Karpas-422 (cell line): ENCODE measurements at regions not wholly inside any gene's neighbourhood (a gene's known extent, or its start where the extent isn't known, plus 50 kb on each side); places are given as distances from the start of the nearest gene placed in this dataset.

Experiments used
- DNase-seq: peaks from one replicate; pipeline ENCODE4 v3.0.0-alpha.2; 2015
- H2AFZ ChIP-seq: fragments of 200-600 bp; sonication (generic); 2 replicates; pipeline ENCODE4 v1.6.1; 2014; ENCODE audit warnings: antibody characterized with exemption, low read length, mixed read lengths
- H3K27ac ChIP-seq: fragments of 200-600 bp; sonication (generic); 2 replicates; pipeline ENCODE4 v1.5.1; 2014; ENCODE audit warnings: mild to moderate bottlenecking, low read length, moderate library complexity
- H3K27me3 ChIP-seq: fragments of 200-600 bp; sonication (generic); 2 replicates; pipeline ENCODE4 v1.6.1; 2014; ENCODE audit warnings: low read length, mixed read lengths
- H3K36me3 ChIP-seq: fragments of 200-600 bp; sonication (generic); 2 replicates; pipeline ENCODE4 v1.6.1; 2014; ENCODE audit warnings: low read length, mixed read lengths; ENCODE audit not compliant: insufficient read depth
- H3K4me1 ChIP-seq: fragments of 200-600 bp; sonication (generic); 2 replicates; pipeline ENCODE4 v1.6.1; 2014; ENCODE audit warnings: mild to moderate bottlenecking, low read length, mixed read lengths
- H3K4me2 ChIP-seq: fragments of 200-600 bp; sonication (generic); 2 replicates; pipeline ENCODE4 v1.6.1; 2014; ENCODE audit warnings: low read length, low read depth, mild to moderate bottlenecking; ENCODE audit not compliant: poor library complexity, severe bottlenecking
- H3K4me3 ChIP-seq: fragments of 200-600 bp; sonication (generic); 2 replicates; pipeline ENCODE4 v1.5.1; 2014; ENCODE audit warnings: mild to moderate bottlenecking, antibody characterized with exemption, low read length, mixed read lengths
- H3K79me2 ChIP-seq: fragments of 200-600 bp; sonication (generic); 2 replicates; pipeline ENCODE4 v1.6.1; 2014; ENCODE audit warnings: mild to moderate bottlenecking, low read length, mixed read lengths
- H3K9ac ChIP-seq: fragments of 200-600 bp; sonication (generic); 2 replicates; pipeline ENCODE4 v1.6.0; 2014; ENCODE audit warnings: low read length
- H3K9me2 ChIP-seq: fragments of 200-600 bp; sonication (generic), shearing (Covaris generic); replicated peaks from 2 replicates; pipeline ENCODE4 v1.6.0; 2014; ENCODE audit warnings: mild to moderate bottlenecking, low read length, moderate library complexity; ENCODE audit not compliant: insufficient read depth
- H3K9me3 ChIP-seq: fragments of 300-700, 200-600 bp; sonication (generic); 2 replicates; pipeline ENCODE4 v1.6.1; 2014; ENCODE audit warnings: low read length, mixed read lengths
- H4K20me1 ChIP-seq: fragments of 200-600 bp; sonication (generic); 2 replicates; pipeline ENCODE4 v1.6.1; 2014; ENCODE audit warnings: mild to moderate bottlenecking, antibody characterized with exemption, low read length, low read depth; ENCODE audit not compliant: insufficient read depth

DNA sequence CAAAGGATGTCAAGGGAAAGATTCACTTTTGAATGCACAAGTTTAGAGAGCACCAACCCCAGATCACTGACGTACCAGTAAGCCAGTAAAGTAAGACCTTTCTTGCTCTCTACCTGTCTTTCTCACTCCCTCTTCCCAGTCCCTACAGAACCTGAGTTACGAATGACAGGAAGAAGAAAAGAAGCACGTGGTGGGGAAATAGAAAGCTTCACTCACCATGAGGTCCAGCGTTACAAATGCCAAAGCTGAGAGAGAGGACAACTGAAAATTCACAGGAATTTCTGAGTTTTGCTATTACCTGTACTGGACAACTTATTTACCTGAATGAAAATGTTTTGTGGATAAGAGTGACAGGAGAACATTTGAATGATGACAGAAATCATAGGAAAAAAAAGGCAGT lies 133.2 kb upstream of the GBE1 start:
- no peak for DNase-seq
- Histone ChIP-seq H3K27me3 (no peaks in the 10 kb centered on the region), H3K9ac (no peak overlapping the region), H3K79me2 (no peaks in the 10 kb centered on the region), H2AFZ (no peak overlapping the region), H3K9me3 (no peaks in the 10 kb centered on the region), H3K27ac (no peak overlapping the region), H3K4me2 (no peak overlapping the region), H3K36me3 (no peaks in the 10 kb centered on the region), H3K4me3 (no peak overlapping the region), H3K9me2 (no peaks in the 10 kb centered on the region), H3K4me1 (no peaks in the 10 kb centered on the region), H4K20me1 (no peaks in the 10 kb centered on the region)

DNA sequence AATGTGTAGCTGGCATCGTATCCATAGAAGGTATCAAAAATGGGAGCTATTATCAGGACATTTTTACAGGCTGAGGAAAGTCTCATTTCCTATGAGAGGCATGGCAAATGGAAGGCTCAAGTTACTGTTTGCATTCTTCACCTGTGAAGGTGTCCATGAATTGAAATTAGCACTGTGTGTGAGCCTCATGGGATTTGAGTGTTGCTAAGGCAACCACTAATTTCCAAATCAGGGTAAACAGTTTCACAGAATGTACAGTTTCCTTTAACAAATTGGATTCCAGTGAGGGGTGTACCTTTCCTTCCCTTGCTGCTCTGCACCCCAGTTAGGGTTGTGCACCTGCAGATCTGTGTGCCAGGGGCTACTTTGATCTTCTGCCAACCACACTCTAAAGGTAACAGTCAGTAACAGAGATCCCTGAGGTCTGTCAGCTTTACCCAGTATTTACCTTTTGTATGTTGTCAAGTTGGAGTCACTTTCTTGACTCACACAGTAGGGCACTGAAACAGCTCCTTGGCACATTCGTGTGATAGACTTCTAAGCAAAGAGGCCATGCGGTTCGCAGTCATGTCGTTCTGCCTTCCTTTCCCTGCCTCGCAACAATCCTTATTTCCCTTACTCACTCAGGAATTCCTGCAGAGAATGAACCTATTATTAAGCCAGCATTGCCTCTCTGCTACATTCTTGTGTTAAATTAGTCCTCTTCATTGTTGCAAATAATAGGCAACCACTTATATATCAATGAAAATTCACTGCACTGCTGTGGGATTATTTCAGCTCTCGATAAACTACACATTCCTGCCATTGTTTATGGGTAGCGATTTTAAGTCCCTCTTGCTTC lies 129.8 kb upstream of the GBE1 start:
- Histone ChIP-seq H3K4me1 (no peaks in the 10 kb centered on the region), H3K9me2 (no peaks in the 10 kb centered on the region), H3K79me2 (no peaks in the 10 kb centered on the region), H4K20me1 (no peaks in the 10 kb centered on the region), H3K9me3 (no peaks in the 10 kb centered on the region), H3K27ac (no peak overlapping the region), H3K9ac (no peak overlapping the region), H2AFZ (no peak overlapping the region), H3K36me3 (no peaks in the 10 kb centered on the region), H3K4me2 (no peak overlapping the region), H3K4me3 (no peak overlapping the region), H3K27me3 (no peaks in the 10 kb centered on the region)
- no peak for DNase-seq

DNA sequence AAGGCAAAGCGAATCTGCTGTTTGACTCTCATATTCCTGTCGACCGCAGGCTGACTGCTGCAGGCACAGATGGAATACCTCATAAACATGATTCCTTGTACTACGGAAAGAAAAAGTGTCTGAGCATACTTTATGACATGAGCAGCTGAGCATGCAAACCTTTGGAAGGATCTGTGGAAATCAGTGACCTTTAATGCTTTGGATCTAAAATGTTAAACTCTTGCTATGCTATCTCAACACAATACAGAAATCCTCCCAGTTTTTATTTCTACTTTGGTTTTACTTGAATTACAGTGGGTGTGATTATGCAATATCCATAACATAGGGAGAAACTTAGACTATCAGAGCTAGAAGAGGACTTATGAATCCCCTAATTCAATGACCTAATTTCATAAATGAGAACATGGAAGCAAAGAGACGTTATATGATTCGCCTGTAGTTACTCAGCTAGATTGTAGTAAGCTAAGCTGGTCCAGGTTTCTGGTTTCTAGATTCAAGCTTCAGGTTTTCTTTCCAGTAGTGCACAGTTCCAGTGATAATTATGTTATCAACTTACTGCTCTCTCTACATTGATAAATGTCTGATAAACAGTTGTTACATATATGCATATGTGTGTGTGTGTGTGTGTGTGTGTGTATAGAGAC lies 127.6 kb upstream of the GBE1 start:
- H3K9me2 ChIP-seq: no peaks in the 10 kb centered on the region
- no peak overlapping the region for H2AFZ ChIP-seq
- DNase-seq: no peak
- no peaks in the 10 kb centered on the region for H3K27me3 ChIP-seq
- H4K20me1 ChIP-seq: no peaks in the 10 kb centered on the region
- no peak overlapping the region for H3K9ac ChIP-seq
- no peak overlapping the region for H3K4me2 ChIP-seq
- no peaks in the 10 kb centered on the region for H3K36me3 ChIP-seq
- no peak overlapping the region for H3K4me3 ChIP-seq
- no peak overlapping the region for H3K27ac ChIP-seq
- no peaks in the 10 kb centered on the region for H3K4me1 ChIP-seq
- H3K79me2 ChIP-seq: no peaks in the 10 kb centered on the region
- H3K9me3 ChIP-seq: no peaks in the 10 kb centered on the region

DNA sequence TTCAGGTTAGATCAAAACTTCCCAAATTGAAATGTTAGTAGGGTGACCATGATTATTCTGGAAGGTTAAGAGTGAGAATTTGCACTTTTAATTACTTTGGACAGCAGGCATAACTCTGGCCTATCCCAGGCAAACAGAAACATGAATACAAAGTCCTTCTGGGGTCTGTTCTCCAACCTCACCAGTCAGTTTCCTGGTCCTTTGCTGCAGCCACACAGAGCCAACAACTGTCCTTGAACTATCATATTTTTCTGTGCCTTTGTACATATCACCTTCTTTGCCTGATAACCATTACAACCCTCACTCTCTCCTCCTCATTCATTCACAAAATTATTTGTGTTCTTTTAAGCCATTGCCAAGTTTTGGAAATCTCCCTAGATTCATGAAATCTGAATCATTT lies 126.0 kb upstream of the GBE1 start:
- Histone ChIP-seq H3K9ac (no peak overlapping the region), H2AFZ (no peak overlapping the region), H3K79me2 (no peaks in the 10 kb centered on the region), H3K27ac (no peak overlapping the region), H3K4me1 (no peaks in the 10 kb centered on the region), H4K20me1 (no peaks in the 10 kb centered on the region), H3K4me3 (no peak overlapping the region), H3K9me3 (no peaks in the 10 kb centered on the region), H3K4me2 (no peak overlapping the region), H3K27me3 (no peaks in the 10 kb centered on the region), H3K9me2 (no peaks in the 10 kb centered on the region), H3K36me3 (no peaks in the 10 kb centered on the region)
- no peak for DNase-seq

DNA sequence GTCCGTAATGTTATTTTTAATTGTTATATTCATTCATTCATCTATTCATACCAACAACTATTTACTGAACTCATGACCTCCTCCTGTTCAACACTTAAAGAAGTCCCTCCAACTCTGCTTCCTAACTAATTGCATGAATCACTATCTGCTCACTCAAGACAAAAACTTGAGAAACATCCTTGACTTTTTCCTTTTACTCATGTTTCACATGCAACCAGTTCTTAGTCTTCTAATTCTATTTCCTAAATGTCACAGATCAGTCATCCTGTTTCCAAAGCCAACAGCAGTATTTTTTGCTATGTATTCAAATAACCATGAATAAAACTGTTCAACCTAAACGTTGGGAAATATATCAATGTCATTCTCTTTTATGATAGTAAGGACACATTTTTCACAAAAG lies 124.6 kb upstream of the GBE1 start:
- H3K4me2 ChIP-seq: no peak overlapping the region
- no peaks in the 10 kb centered on the region for H3K79me2 ChIP-seq
- H2AFZ ChIP-seq: no peak overlapping the region
- H3K9me2 ChIP-seq: no peaks in the 10 kb centered on the region
- no peaks in the 10 kb centered on the region for H3K27me3 ChIP-seq
- no peaks in the 10 kb centered on the region for H3K36me3 ChIP-seq
- DNase-seq: no peak
- H3K27ac ChIP-seq: no peak overlapping the region
- no peaks in the 10 kb centered on the region for H4K20me1 ChIP-seq
- H3K9ac ChIP-seq: no peak overlapping the region
- H3K9me3 ChIP-seq: no peaks in the 10 kb centered on the region
- H3K4me1 ChIP-seq: no peaks in the 10 kb centered on the region
- no peak overlapping the region for H3K4me3 ChIP-seq

DNA sequence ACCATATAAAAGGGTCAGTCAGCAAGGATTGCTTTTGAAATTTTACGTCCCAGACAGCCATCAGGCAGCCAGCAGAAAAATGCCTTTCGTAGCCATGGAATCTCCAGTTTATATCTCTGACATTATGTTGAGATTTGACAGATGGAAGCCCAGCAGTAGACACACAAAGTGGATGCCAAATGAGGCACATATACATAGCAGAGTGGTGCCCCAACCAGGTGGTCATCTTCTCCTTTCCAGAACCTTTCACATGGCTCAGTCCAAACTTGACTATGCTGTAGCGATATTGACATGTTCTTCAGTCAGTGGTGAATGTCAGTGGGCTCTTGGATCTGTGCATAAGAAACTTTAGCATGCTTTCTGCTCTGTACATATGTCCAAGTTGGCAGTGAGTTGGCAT lies 123.3 kb upstream of the GBE1 start:
- no peaks in the 10 kb centered on the region for H3K4me1 ChIP-seq
- H3K27ac ChIP-seq: no peak overlapping the region
- no peak for DNase-seq
- H4K20me1 ChIP-seq: no peaks in the 10 kb centered on the region
- no peaks in the 10 kb centered on the region for H3K9me2 ChIP-seq
- H2AFZ ChIP-seq: no peak overlapping the region
- no peaks in the 10 kb centered on the region for H3K27me3 ChIP-seq
- H3K79me2 ChIP-seq: no peaks in the 10 kb centered on the region
- H3K4me2 ChIP-seq: no peak overlapping the region
- H3K9me3 ChIP-seq: no peaks in the 10 kb centered on the region
- H3K4me3 ChIP-seq: no peak overlapping the region
- no peaks in the 10 kb centered on the region for H3K36me3 ChIP-seq
- H3K9ac ChIP-seq: no peak overlapping the region

DNA sequence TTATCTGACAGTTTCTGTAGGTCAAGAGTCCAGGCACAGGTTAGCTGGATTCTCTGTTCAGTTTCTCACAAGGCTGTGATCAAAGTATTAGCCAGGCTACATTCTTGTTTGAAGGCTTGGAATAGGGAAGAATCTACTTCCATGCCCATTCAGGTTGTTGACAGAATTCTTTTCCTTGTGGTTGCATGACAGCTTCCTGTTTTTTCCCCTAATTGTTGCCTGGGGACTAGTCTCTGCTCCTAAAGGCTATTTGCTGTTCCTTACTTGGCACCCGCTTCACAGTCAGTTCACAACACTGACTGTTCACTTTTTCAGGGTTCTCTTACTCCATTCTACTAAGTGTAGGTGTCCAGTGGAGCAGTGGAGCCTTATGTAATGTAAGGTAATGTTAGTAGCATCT lies 115.4 kb upstream of the GBE1 start:
- no peak overlapping the region for H2AFZ ChIP-seq
- H3K4me3 ChIP-seq: no peak overlapping the region
- H4K20me1 ChIP-seq: no peaks in the 10 kb centered on the region
- no peak for DNase-seq
- H3K4me1 ChIP-seq: no peaks in the 10 kb centered on the region
- no peaks in the 10 kb centered on the region for H3K36me3 ChIP-seq
- no peak overlapping the region for H3K27ac ChIP-seq
- H3K9me2 ChIP-seq: no peaks in the 10 kb centered on the region
- no peak overlapping the region for H3K4me2 ChIP-seq
- no peaks in the 10 kb centered on the region for H3K27me3 ChIP-seq
- H3K9me3 ChIP-seq: no peaks in the 10 kb centered on the region
- no peak overlapping the region for H3K9ac ChIP-seq
- H3K79me2 ChIP-seq: no peaks in the 10 kb centered on the region

DNA sequence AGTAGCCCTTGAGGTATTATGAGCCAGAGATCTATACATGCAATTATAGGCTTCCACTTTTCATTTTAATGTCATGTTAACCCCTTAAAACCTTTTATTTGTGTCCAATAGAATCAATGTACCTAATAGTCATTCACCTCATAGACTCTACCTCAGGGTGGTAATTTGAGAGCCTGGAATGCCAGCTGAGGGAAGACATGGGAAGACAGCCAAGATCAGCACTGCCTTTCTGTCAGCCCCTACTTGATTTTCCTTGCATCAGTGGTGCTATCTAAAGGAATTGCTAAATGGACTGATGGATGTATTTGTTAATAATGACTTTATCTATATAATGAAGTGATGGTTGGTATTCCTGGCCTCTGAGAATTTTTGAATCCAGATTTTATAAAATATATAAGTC lies 113.3 kb upstream of the GBE1 start:
- no peak overlapping the region for H3K4me2 ChIP-seq
- H3K4me3 ChIP-seq: no peak overlapping the region

More for the DNA sequence above, 113.3 kb upstream of the GBE1 start:
- H3K36me3 ChIP-seq: no peaks in the 10 kb centered on the region
- H4K20me1 ChIP-seq: no peaks in the 10 kb centered on the region
- no peaks in the 10 kb centered on the region for H3K27me3 ChIP-seq
- no peak for DNase-seq
- no peak overlapping the region for H2AFZ ChIP-seq
- no peaks in the 10 kb centered on the region for H3K79me2 ChIP-seq
- no peaks in the 10 kb centered on the region for H3K4me1 ChIP-seq
- no peaks in the 10 kb centered on the region for H3K9me2 ChIP-seq
- no peaks in the 10 kb centered on the region for H3K9me3 ChIP-seq
- H3K27ac ChIP-seq: no peak overlapping the region
- no peak overlapping the region for H3K9ac ChIP-seq
